ENCODE measurements at regions not wholly inside any gene's neighbourhood (a gene's known extent, or its start where the extent isn't known, plus 50 kb on each side); places are given as distances from the start of the nearest gene placed in this dataset.

DNA sequence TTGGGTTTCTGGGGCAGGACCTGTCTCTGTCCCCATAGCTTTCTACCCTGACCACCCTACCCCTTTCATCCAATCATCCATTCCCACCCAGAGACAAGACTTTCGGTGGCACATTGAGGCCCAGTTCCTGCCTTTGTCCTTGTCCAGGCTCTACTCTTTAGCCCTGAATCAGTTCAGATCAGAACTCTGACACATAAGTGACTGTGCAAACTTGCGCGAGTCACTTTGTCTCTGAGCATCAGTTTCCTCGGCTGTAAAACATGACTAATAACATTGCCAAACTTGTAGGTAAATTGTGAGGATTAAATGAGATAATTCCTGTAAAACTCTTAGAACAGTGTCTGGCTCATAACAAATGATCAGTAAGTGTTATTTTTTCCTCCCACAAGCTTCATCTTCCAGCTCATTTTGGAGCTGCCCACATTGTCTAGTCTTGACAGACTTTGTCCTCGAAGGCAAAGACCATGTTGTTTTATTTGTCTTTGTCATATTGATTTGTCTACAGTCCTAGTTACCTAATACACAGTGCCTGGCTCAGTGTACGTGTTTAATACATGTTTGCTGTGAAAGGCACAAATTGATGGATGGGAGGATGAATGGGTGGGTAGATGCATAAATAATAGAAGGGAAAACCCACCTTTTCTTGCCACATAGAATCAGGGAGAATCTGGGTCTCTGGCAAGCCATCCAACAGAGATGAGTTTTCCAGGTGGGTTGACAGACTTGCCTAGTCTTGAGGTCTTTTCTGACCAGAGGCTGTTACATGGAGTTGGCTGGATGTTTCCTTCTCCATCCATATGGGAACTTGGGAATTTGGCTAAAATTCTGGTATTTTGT is 262.9 kb downstream of the OMA1 start:
- TF ChIP-seq, protein P1, sequence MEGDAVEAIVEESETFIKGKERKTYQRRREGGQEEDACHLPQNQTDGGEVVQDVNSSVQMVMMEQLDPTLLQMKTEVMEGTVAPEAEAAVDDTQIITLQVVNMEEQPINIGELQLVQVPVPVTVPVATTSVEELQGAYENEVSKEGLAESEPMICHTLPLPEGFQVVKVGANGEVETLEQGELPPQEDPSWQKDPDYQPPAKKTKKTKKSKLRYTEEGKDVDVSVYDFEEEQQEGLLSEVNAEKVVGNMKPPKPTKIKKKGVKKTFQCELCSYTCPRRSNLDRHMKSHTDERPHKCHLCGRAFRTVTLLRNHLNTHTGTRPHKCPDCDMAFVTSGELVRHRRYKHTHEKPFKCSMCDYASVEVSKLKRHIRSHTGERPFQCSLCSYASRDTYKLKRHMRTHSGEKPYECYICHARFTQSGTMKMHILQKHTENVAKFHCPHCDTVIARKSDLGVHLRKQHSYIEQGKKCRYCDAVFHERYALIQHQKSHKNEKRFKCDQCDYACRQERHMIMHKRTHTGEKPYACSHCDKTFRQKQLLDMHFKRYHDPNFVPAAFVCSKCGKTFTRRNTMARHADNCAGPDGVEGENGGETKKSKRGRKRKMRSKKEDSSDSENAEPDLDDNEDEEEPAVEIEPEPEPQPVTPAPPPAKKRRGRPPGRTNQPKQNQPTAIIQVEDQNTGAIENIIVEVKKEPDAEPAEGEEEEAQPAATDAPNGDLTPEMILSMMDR (conservative IDR thresholded peaks at IDR 0.05; ENCODE audit: low read depth, low read length), result no peak
- no peak for TF ChIP-seq EZH2phosphoT487 (IDR thresholded peaks at IDR 0.05; ENCODE audit: borderline replicate concordance, low read length)
- TF ChIP-seq EZH2 (IDR thresholded peaks at IDR 0.05; ENCODE audit: low read length, unreplicated experiment), result no peak

Data from PC-3 (cell line).